SK-N-SH (cell line): ENCODE measurements at regions not wholly inside any gene's neighbourhood (a gene's known extent, or its start where the extent isn't known, plus 50 kb on each side); places are given as distances from the start of the nearest gene placed in this dataset.

ENCODE experiments used
- CTCF ChIA-PET: fragments of 300-600, 350-600 bp; formaldehyde crosslinking; extraction: SDS; loops from one replicate; lab custom pipeline; 2021; lab: Yijun Ruan, JAX
- POLR2A ChIA-PET: fragments of 350-600 bp; sonication (Branson Sonifier 250); formaldehyde crosslinking; extraction: SDS; loops from one replicate; lab custom pipeline; 2020; ENCODE audit warnings: antibody characterized with exemption, inconsistent platforms; lab: Yijun Ruan, JAX
- DNase-seq: peaks from one replicate; pipeline ENCODE4 v3.0.0; 2012
- H2AFZ ChIP-seq: fragments of 200-600 bp; sonication (generic); 2 replicates; pipeline ENCODE4 v1.8.1; 2016; ENCODE audit warnings: antibody characterized with exemption, mild to moderate bottlenecking, low read depth
- H3F3A ChIP-seq: fragments of 200-600 bp; sonication (generic); replicated peaks from 2 replicates; pipeline ENCODE3; 2016; ENCODE audit warnings: antibody characterized with exemption, mild to moderate bottlenecking; ENCODE audit not compliant: insufficient read depth
- H3K27ac ChIP-seq, 2 experiments: fragments of 200-500 bp in 1 of 2; fragments of 200-600 bp in 1 of 2; sonication (Bioruptor generic) in 1 of 2; sonication (generic), shearing (Covaris generic) in 1 of 2; 2 replicates each; pipeline versions ENCODE4 v1.5.1 to v1.6.1; 2014 to 2016; ENCODE audit warnings: low read depth in 2 of 2, inconsistent platforms in 1 of 2, low read length in 1 of 2, mild to moderate bottlenecking in 1 of 2, mixed read lengths in 1 of 2
- H3K27me3 ChIP-seq: fragments of 200-600 bp; sonication (generic), shearing (Covaris generic); 2 replicates; pipeline ENCODE4 v1.6.1; 2016; ENCODE audit warnings: mixed run types; ENCODE audit not compliant: insufficient read depth
- H3K36me3 ChIP-seq, 2 experiments: fragments of 200-500 bp in 1 of 2; fragments of 200-600 bp in 1 of 2; sonication (Bioruptor generic) in 1 of 2; sonication (generic) in 1 of 2; replicated peaks in 1 of 2; 2 replicates each; pipeline versions ENCODE3 to v1.5.1; 2014 to 2016; ENCODE audit warnings: low read length in 1 of 2, mild to moderate bottlenecking in 1 of 2; ENCODE audit not compliant: insufficient read depth in 2 of 2, control insufficient read depth in 1 of 2
- H3K4me1 ChIP-seq, 2 experiments: fragments of 200-500 bp in 1 of 2; fragments of 200-600 bp in 1 of 2; sonication (Bioruptor generic) in 1 of 2; sonication (generic), shearing (Covaris generic) in 1 of 2; 2 replicates each; pipeline versions ENCODE4 v1.5.1 to v1.6.1; 2014 to 2016; ENCODE audit warnings: low read depth in 1 of 2, low read length in 1 of 2, mixed run types in 1 of 2; ENCODE audit not compliant: insufficient read depth in 2 of 2, control insufficient read depth in 1 of 2
- H3K4me2 ChIP-seq: fragments of 200-600 bp; sonication (generic), shearing (Covaris generic); 2 replicates; pipeline ENCODE4 v1.6.1; 2017; ENCODE audit warnings: mixed run types
- H3K4me3 ChIP-seq, 2 experiments: fragments of 200-500 bp in 1 of 2; fragments of 200-600 bp in 1 of 2; sonication (Bioruptor generic) in 1 of 2; sonication (generic), shearing (Covaris generic) in 1 of 2; 2 replicates each; pipeline versions ENCODE4 v1.5.1 to v1.8.1; 2014 to 2016; ENCODE audit warnings: low read depth in 2 of 2, inconsistent platforms in 1 of 2, low read length in 1 of 2, mild to moderate bottlenecking in 1 of 2, mixed read lengths in 1 of 2, moderate library complexity in 1 of 2
- H3K79me2 ChIP-seq: fragments of 200-600 bp; sonication (generic); 2 replicates; pipeline ENCODE4 v1.8.1; 2017; ENCODE audit warnings: mild to moderate bottlenecking; ENCODE audit not compliant: insufficient read depth
- H3K9ac ChIP-seq: fragments of 200-600 bp; sonication (generic); 2 replicates; pipeline ENCODE4 v1.6.1; 2017; ENCODE audit warnings: mixed run types
- H3K9me2 ChIP-seq: fragments of 200-600 bp; sonication (generic); 2 replicates; pipeline ENCODE4 v1.6.1; 2017; ENCODE audit warnings: mixed run types
- H3K9me3 ChIP-seq: fragments of 200-600 bp; sonication (generic); 2 replicates; pipeline ENCODE4 v1.6.1; 2017; ENCODE audit warnings: mixed run types, mild to moderate bottlenecking, moderate library complexity
- H4K20me1 ChIP-seq: fragments of 200-600 bp; sonication (generic); 2 replicates; pipeline ENCODE4 v1.6.1; 2017; ENCODE audit warnings: mild to moderate bottlenecking, mixed run types; ENCODE audit not compliant: insufficient read depth
- CHD2 ChIP-seq: fragments of 150-350 bp; IDR thresholded peaks from 2 replicates; pipeline ENCODE4 v1.6.1; 2018; ENCODE audit warnings: low read length; ENCODE audit not compliant: partially characterized antibody
- FOSL2 ChIP-seq: IDR thresholded peaks from 2 replicates; pipeline ENCODE4 v1.4.0; 2012; ENCODE audit warnings: low read depth, mild to moderate bottlenecking, moderate library complexity, borderline replicate concordance
- GABPA ChIP-seq: IDR thresholded peaks from 2 replicates; pipeline ENCODE4 v1.4.0; 2012; ENCODE audit warnings: low read depth, mild to moderate bottlenecking
- MAX ChIP-seq: IDR thresholded peaks from 2 replicates; pipeline ENCODE4 v1.4.0; 2012; ENCODE audit warnings: low read depth
- NFIC ChIP-seq: IDR thresholded peaks from 2 replicates; pipeline ENCODE4 v1.4.0; 2012; ENCODE audit warnings: borderline replicate concordance
- NRF1 ChIP-seq: IDR thresholded peaks from 2 replicates; pipeline ENCODE4 v1.6.1; 2012; ENCODE audit warnings: low read depth, mild to moderate bottlenecking, low read length
- REST ChIP-seq: IDR thresholded peaks from 2 replicates; pipeline ENCODE4 v1.6.1; 2012; ENCODE audit warnings: mild to moderate bottlenecking, low read depth, low read length, moderate library complexity
- RFX5 ChIP-seq: IDR thresholded peaks from 2 replicates; pipeline ENCODE4 v1.6.1; 2012; ENCODE audit warnings: mild to moderate bottlenecking, improper control_type of control experiment, low read length
- SIN3A ChIP-seq: IDR thresholded peaks from 2 replicates; pipeline ENCODE4 v1.6.1; 2012; ENCODE audit warnings: low read depth, mild to moderate bottlenecking, low read length, moderate library complexity, borderline replicate concordance
- TAF1 ChIP-seq: IDR thresholded peaks from 2 replicates; pipeline ENCODE4 v1.6.1; 2012; ENCODE audit warnings: low read depth, mild to moderate bottlenecking, low read length, moderate library complexity, borderline replicate concordance
- USF1 ChIP-seq: IDR thresholded peaks from 2 replicates; pipeline ENCODE4 v1.4.0; 2012; ENCODE audit warnings: low read depth, borderline replicate concordance
- WGBS: methylation state at CpG from one replicate; pipeline ENCODE4 v1.1.6; 2017; ENCODE audit warnings: low lambda C conversion rate; 5-methylcytosine and 5-hydroxymethylcytosine counted together
- TF ChIP-seq, protein P1 (sequence below): fragments of 150-350 bp; IDR thresholded peaks from 2 replicates; pipeline ENCODE4 v1.6.1; 2016; ENCODE audit warnings: mild to moderate bottlenecking, low read depth, low read length

- no peak for TF ChIP-seq REST
- TF ChIP-seq SIN3A, result no peak
- no peak for TF ChIP-seq MAX
- no peak for TF ChIP-seq CHD2
- no peak for TF ChIP-seq NRF1
- no peak for TF ChIP-seq FOSL2
- TF ChIP-seq, protein P1, sequence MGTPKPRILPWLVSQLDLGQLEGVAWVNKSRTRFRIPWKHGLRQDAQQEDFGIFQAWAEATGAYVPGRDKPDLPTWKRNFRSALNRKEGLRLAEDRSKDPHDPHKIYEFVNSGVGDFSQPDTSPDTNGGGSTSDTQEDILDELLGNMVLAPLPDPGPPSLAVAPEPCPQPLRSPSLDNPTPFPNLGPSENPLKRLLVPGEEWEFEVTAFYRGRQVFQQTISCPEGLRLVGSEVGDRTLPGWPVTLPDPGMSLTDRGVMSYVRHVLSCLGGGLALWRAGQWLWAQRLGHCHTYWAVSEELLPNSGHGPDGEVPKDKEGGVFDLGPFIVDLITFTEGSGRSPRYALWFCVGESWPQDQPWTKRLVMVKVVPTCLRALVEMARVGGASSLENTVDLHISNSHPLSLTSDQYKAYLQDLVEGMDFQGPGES, result no peak
- TF ChIP-seq TAF1, result no peak
- no peak for TF ChIP-seq USF1
- no peak for TF ChIP-seq GABPA
- TF ChIP-seq RFX5, result no peak
- TF ChIP-seq NFIC, result no peak
These were observed 144.2 kb upstream of the FAM241A start (continued) for GRCh38 chr4:112001041-112001440.

DNA sequence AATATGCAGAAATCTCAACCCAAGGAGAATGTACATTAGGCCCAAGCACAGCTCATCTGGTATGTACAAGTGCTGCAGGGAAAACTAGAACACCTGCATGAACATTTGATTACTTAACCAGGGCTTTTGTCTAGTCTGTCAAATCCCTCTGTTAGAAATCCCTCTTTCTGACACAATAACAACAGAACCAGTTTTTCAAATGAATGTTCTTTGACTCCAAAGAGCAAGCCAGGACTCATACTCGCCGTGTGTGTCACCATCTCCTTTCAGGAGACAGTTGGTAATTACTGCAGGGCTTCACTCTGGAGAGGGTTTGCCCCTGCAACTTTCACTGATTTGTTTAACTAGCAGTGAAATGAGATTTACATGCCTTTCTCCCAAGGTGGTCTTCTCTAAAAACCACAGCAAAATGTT, 143.0 kb upstream of the FAM241A start:
- Histone ChIP-seq H3K9ac (no peak overlapping the region), H4K20me1 (no peaks in the 10 kb centered on the region), H3F3A (no peaks in the 10 kb centered on the region), H3K9me3 (no peaks in the 10 kb centered on the region), H3K4me2 (no peak overlapping the region), H3K27me3 (peaks cover 6% of the 10 kb centered on the region; the same call in 1 of the 2 replicates), H3K4me3 (no peak overlapping the region), H2AFZ (no peak overlapping the region), H3K36me3 (no peaks in the 10 kb centered on the region), H3K79me2 (no peaks in the 10 kb centered on the region), H3K9me2 (no peaks in the 10 kb centered on the region), H3K27ac (no peak overlapping the region), H3K4me1 (no peaks in the 10 kb centered on the region)
- no peak for TF ChIP-seq CHD2
- CTCF ChIA-PET, result no interaction called here
- DNase-seq, result no peak
- POLR2A ChIA-PET, result no interaction called here
- WGBS, result 15% methylated on average over 2 of the region's 2 CpGs
